ENCODE measurements at regions not wholly inside any gene's neighbourhood (a gene's known extent, or its start where the extent isn't known, plus 50 kb on each side); places are given as distances from the start of the nearest gene placed in this dataset.

GRCh38 chr9:23914431-23915003, 88.5 kb upstream of the ELAVL2 start:
- DNase-seq: no peak

GRCh38 chr9:23907343-23907742, 81.3 kb upstream of the ELAVL2 start:
- no peak for DNase-seq

- no peak for DNase-seq
These were observed 61.7 kb upstream of the ELAVL2 start for GRCh38 chr9:23887781-23888180.

Data from suppressor macrophage (primary cell).